Transverse colon (tissue), 3 donors: ENCODE measurements at regions not wholly inside any gene's neighbourhood (a gene's known extent, or its start where the extent isn't known, plus 50 kb on each side); places are given as distances from the start of the nearest gene placed in this dataset.

Experiments used
- CTCF ChIP-seq, 5 experiments: fragments of 200-600 bp in 3 of 5; fragments of 450-650 bp in 2 of 5; sonication (generic) in 3 of 5; IDR thresholded peaks; 1 replicate in 2 of 5; 2 replicates in 3 of 5; pipeline ENCODE4 v1.5.1; 2016 to 2017; ENCODE audit warnings: antibody characterized with exemption in 5 of 5, inconsistent platforms in 3 of 5, mild to moderate bottlenecking in 2 of 5, moderate library complexity in 1 of 5
- POLR2A ChIP-seq: fragments of 450-650 bp; IDR thresholded peaks from one replicate; pipeline ENCODE4 v1.6.1; 2016; ENCODE audit warnings: antibody characterized with exemption, mild to moderate bottlenecking, moderate library complexity

- TF ChIP-seq POLR2A, result no peak
- TF ChIP-seq CTCF (IDR thresholded peaks at IDR 0.05), result no peak
These were observed 118.5 kb upstream of the SERTM1 start for GRCh38 chr13:36555151-36555986.
